Coronary artery (tissue), 2 donors: ENCODE measurements at regions not wholly inside any gene's neighbourhood (a gene's known extent, or its start where the extent isn't known, plus 50 kb on each side); places are given as distances from the start of the nearest gene placed in this dataset.

Experiments used
- DNase-seq: peaks from one replicate; pipeline ENCODE4 v3.0.0-alpha.2; 2017; ENCODE audit warnings: low spot score
- H3K27ac ChIP-seq, 2 donors: fragments of 200-600 bp; sonication (generic); one replicate each; pipeline ENCODE4 v1.5.1; 2016 to 2019
- H3K4me3 ChIP-seq: fragments of 200-600 bp; sonication (generic); 2 replicates; pipeline ENCODE4 v1.5.1; 2016; ENCODE audit warnings: mild to moderate bottlenecking, moderate library complexity
- CTCF ChIP-seq: fragments of 200-600 bp; sonication (generic); IDR thresholded peaks from one replicate; pipeline ENCODE4 v1.5.1; 2019; ENCODE audit warnings: antibody characterized with exemption

GRCh38 chr12:85688837-85689236, 147.4 kb downstream of the RASSF9 start:
- DNase-seq: no peak
- TF ChIP-seq CTCF: no peak
- no peak overlapping the region for H3K4me3 ChIP-seq
- H3K27ac ChIP-seq: no peak overlapping the region

- Histone ChIP-seq H3K27ac (no peak overlapping the region), H3K4me3 (no peak overlapping the region)
- DNase-seq: no peak
- TF ChIP-seq CTCF: no peak
Measured at GRCh38 chr12:85690146-85690545, 146.1 kb downstream of the RASSF9 start.

- DNase-seq: no peak
- Histone ChIP-seq H3K4me3 (no peak overlapping the region), H3K27ac (no peak overlapping the region)
- no peak for TF ChIP-seq CTCF
Measured at GRCh38 chr12:85693093-85693665, 143.0 kb downstream of the RASSF9 start.

DNA sequence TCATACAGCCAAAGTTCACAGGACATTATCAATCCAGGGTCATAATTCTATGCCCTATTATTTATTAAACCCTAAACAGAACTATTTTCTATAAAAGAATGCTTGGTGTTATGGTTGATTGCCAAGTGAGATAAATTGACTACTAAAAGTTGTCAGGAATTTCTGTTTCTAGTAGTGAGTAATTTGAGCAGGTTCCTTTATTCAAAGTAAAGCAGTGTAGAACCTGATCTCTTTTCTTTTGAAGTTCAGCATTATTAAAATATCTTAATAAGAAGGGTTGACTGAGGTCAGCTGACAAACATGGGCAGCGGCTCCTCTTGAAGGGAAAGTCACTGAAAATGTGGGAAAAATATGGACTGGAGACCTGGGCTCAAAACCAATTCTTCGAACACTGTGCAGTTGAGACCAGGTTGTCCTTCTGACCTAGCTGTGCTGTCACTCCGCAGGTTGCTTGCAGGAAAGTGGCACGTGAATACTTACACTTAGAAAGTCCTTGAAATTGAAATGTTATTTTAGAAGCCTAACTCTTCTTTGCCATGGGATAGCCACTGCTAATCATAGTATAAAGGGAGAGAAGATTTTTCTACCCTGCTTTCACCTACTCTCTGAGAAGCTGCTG, 141.0 kb downstream of the RASSF9 start:
- no peak for TF ChIP-seq CTCF
- H3K27ac ChIP-seq: no peak overlapping the region
- H3K4me3 ChIP-seq: no peak overlapping the region
- no peak for DNase-seq

- Histone ChIP-seq H3K4me3 (no peak overlapping the region), H3K27ac (no peak overlapping the region)
- DNase-seq: no peak
- TF ChIP-seq CTCF: no peak
Measured at GRCh38 chr12:85697003-85697402, 139.2 kb downstream of the RASSF9 start.

GRCh38 chr12:85698937-85699336, 137.3 kb downstream of the RASSF9 start:
- no peak overlapping the region for H3K27ac ChIP-seq
- TF ChIP-seq CTCF: no peak
- H3K4me3 ChIP-seq: no peak overlapping the region
- no peak for DNase-seq

DNA sequence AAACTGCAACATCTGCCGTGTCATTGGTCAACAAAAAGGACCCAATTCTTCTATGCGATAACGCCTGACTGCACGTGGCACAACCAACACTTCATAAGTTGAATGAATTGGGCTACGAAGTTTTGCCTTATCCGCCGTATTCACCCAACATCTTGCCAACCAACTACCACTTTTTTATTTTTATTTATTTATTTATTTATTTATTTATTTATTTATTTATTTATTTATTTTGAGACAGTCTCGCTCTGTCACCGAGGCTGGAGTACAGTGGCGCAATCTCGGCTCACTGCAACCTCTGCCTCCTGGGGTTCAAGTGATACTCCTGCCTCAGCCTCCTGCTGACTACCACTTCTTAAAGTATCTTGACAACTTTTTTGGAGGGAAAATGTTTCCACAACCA, 127.4 kb downstream of the RASSF9 start:
- H3K27ac ChIP-seq: no peak overlapping the region
- H3K4me3 ChIP-seq: no peak overlapping the region
- no peak for DNase-seq
- no peak for TF ChIP-seq CTCF
